ENCODE measurements at regions not wholly inside any gene's neighbourhood (a gene's known extent, or its start where the extent isn't known, plus 50 kb on each side); places are given as distances from the start of the nearest gene placed in this dataset.

GRCh38 chr13:50526661-50527071, 316.8 kb downstream of the DLEU7 start:
- Histone ChIP-seq H3K56ac (ENCODE audit: insufficient read length, low read depth, low read length) (no peak overlapping the region), H3K27me3 (ENCODE audit: insufficient read depth, low read length) (no peaks in the 10 kb centered on the region), H3K9ac (ENCODE audit: extremely low read depth, insufficient read length, low read length) (no peak overlapping the region), H2BK15ac (ENCODE audit: low read depth, low read length) (no peak overlapping the region), H4K5ac (ENCODE audit: insufficient read length, low read depth, low read length) (no peak overlapping the region), H4K20me1 (ENCODE audit: control insufficient read depth, insufficient read depth, insufficient read length) (no peaks in the 10 kb centered on the region), H3K9me3 (ENCODE audit: control insufficient read depth, low read depth, low read length) (no peaks in the 10 kb centered on the region), H3K18ac (ENCODE audit: insufficient read length, low read depth, low read length) (no peak overlapping the region), H3K23me2 (ENCODE audit: insufficient read length, low read depth, low read length, poor library complexity, severe bottlenecking) (no peaks in the 10 kb centered on the region), H3K23ac (ENCODE audit: insufficient read length, low read depth, low read length) (no peak overlapping the region), H4K8ac (replicated peaks; ENCODE audit: insufficient read length, low read depth, low read length) (no peak overlapping the region), H3K27ac (ENCODE audit: insufficient read length, low read depth, low read length) (no peak overlapping the region), H2AK5ac (ENCODE audit: insufficient read length, low read length) (no peak overlapping the region), H2BK5ac (ENCODE audit: insufficient read length, low read length) (no peak overlapping the region), H3K79me2 (ENCODE audit: insufficient read depth, low read length) (no peaks in the 10 kb centered on the region), H2BK12ac (ENCODE audit: insufficient read length, low read depth, low read length) (no peak overlapping the region), H3K79me1 (ENCODE audit: insufficient read depth, low read depth, low read length, poor library complexity, severe bottlenecking) (no peaks in the 10 kb centered on the region), H3K4me2 (ENCODE audit: insufficient read depth, insufficient read length, low read length) (no peak overlapping the region), H3K4ac (ENCODE audit: low read depth, low read length) (no peak overlapping the region), H2BK20ac (ENCODE audit: low read depth, low read length, poor library complexity, severe bottlenecking) (no peak overlapping the region), H3T11ph (ENCODE audit: low read length) (no peak overlapping the region), H3K14ac (ENCODE audit: insufficient read depth, low read length) (no peak overlapping the region), H4K91ac (ENCODE audit: insufficient read length, low read depth, low read length) (no peak overlapping the region), H3K4me1 (ENCODE audit: insufficient read depth, low read length) (peaks cover 4% of the 10 kb centered on the region; the same call in 1 of the 2 replicates), H2AFZ (ENCODE audit: low read length) (no peak overlapping the region), H2BK120ac (ENCODE audit: low read depth, low read length, poor library complexity, severe bottlenecking) (no peak overlapping the region)
- DNase-seq = no peak
- Mint-ChIP-seq H3K4me3 (no peak overlapping the region), H3K9me3 (no peaks in the 10 kb centered on the region; a peak in 1 of 5 replicates), H3K36me3 (ENCODE audit: insufficient read depth in 1 of 3, low read depth in 3 of 3) (no peaks in the 10 kb centered on the region), H3K4me1 (peaks cover 31 to 36% of the 10 kb centered on the region in 2 experiments), H3K27me3 (ENCODE audit: low read depth) (no peaks in the 10 kb centered on the region), H3K27ac (peak overlapping the region in 2 of 3 experiments; percentile 10 to 15; a peak in 3 of 7 replicates)
- no peak for TF ChIP-seq CTCF (conservative IDR thresholded peaks at IDR 0.05)
- WGBS (ENCODE audit: extremely low coverage, insufficient read length, low lambda C conversion rate) = no CpG with 5 or more reads among the region's 7 CpGs

All from H9 (cell line).